ENCODE measurements at regions not wholly inside any gene's neighbourhood (a gene's known extent, or its start where the extent isn't known, plus 50 kb on each side); places are given as distances from the start of the nearest gene placed in this dataset.
"Not testable (repeated sequence)": the region's sequence is repeated elsewhere in the genome, so short reads cannot be mapped to it uniquely, and the experiment has no call there.

GRCh38 chr3:139121513-139122220, 77.0 kb upstream of the PRR23C start:
- Histone ChIP-seq H3K36me3 (replicated peaks; ENCODE audit: control insufficient read depth, insufficient read depth, low read length) (no peaks in the 10 kb centered on the region), H3K4me3 (ENCODE audit: insufficient read depth, low read depth, low read length) (no peak overlapping the region), H3K27me3 (ENCODE audit: control insufficient read depth, insufficient read depth, low read length) (no peaks in the 10 kb centered on the region; the same call in 1 of the 2 replicates)
- DNase-seq, result no peak

GRCh38 chr3:139122221-139122581, 77.5 kb upstream of the PRR23C start:
- no peaks in the 10 kb centered on the region for H3K36me3 ChIP-seq (replicated peaks; ENCODE audit: control insufficient read depth, insufficient read depth, low read length)
- DNase-seq, result no peak
- H3K27me3 ChIP-seq (ENCODE audit: control insufficient read depth, insufficient read depth, low read length), result no peaks in the 10 kb centered on the region; the same call in 1 of the 2 replicates
- no peak overlapping the region for H3K4me3 ChIP-seq (ENCODE audit: insufficient read depth, low read depth, low read length)

- no peaks in the 10 kb centered on the region for H3K36me3 ChIP-seq (replicated peaks; ENCODE audit: control insufficient read depth, insufficient read depth, low read length)
- no peak overlapping the region for H3K4me3 ChIP-seq (ENCODE audit: insufficient read depth, low read depth, low read length)
- no peak for DNase-seq
- H3K27me3 ChIP-seq (ENCODE audit: control insufficient read depth, insufficient read depth, low read length), result no peaks in the 10 kb centered on the region; the same call in 1 of the 2 replicates
Observed at GRCh38 chr3:139122612-139123011, 77.9 kb upstream of the PRR23C start.

GRCh38 chr3:139123377-139124095, 78.8 kb upstream of the PRR23C start:
- H3K36me3 ChIP-seq (replicated peaks; ENCODE audit: control insufficient read depth, insufficient read depth, low read length), result no peaks in the 10 kb centered on the region
- H3K27me3 ChIP-seq (ENCODE audit: control insufficient read depth, insufficient read depth, low read length), result no peaks in the 10 kb centered on the region; the same call in 1 of the 2 replicates

GRCh38 chr3:139124197-139124596, 79.5 kb upstream of the PRR23C start:
- DNase-seq, result no peak
- Histone ChIP-seq H3K27me3 (ENCODE audit: control insufficient read depth, insufficient read depth, low read length) (no peaks in the 10 kb centered on the region; the same call in 1 of the 2 replicates), H3K36me3 (replicated peaks; ENCODE audit: control insufficient read depth, insufficient read depth, low read length) (no peaks in the 10 kb centered on the region), H3K4me3 (ENCODE audit: insufficient read depth, low read depth, low read length) (no peak overlapping the region)

More at GRCh38 chr3:139123377-139124095, 78.8 kb upstream of the PRR23C start:
- H3K4me3 ChIP-seq (ENCODE audit: insufficient read depth, low read depth, low read length), result no peak overlapping the region
- no peak for DNase-seq

- Histone ChIP-seq H3K36me3 (replicated peaks; ENCODE audit: control insufficient read depth, insufficient read depth, low read length) (no peaks in the 10 kb centered on the region), H3K4me3 (ENCODE audit: insufficient read depth, low read depth, low read length) (no peak overlapping the region), H3K27me3 (ENCODE audit: control insufficient read depth, insufficient read depth, low read length) (no peaks in the 10 kb centered on the region; the same call in 1 of the 2 replicates)
- no peak for DNase-seq
Observed at GRCh38 chr3:139127101-139127500, 82.4 kb upstream of the PRR23C start.

- not testable (repeated sequence) for H3K36me3 ChIP-seq (replicated peaks; ENCODE audit: control insufficient read depth, insufficient read depth, low read length); H3K27me3 ChIP-seq (ENCODE audit: control insufficient read depth, insufficient read depth, low read length); DNase-seq; H3K4me3 ChIP-seq (ENCODE audit: insufficient read depth, low read depth, low read length)
Observed at GRCh38 chr3:139127629-139128028, 82.9 kb upstream of the PRR23C start.

GRCh38 chr3:139128803-139129202, 84.1 kb upstream of the PRR23C start:
- DNase-seq, result no peak
- no peaks in the 10 kb centered on the region for H3K36me3 ChIP-seq (replicated peaks; ENCODE audit: control insufficient read depth, insufficient read depth, low read length)
- H3K4me3 ChIP-seq (ENCODE audit: insufficient read depth, low read depth, low read length), result no peak overlapping the region
- H3K27me3 ChIP-seq (ENCODE audit: control insufficient read depth, insufficient read depth, low read length), result no peaks in the 10 kb centered on the region; the same call in 1 of the 2 replicates

- DNase-seq, result no peak
- no peak overlapping the region for H3K4me3 ChIP-seq (ENCODE audit: insufficient read depth, low read depth, low read length)
- no peaks in the 10 kb centered on the region; the same call in 1 of the 2 replicates for H3K27me3 ChIP-seq (ENCODE audit: control insufficient read depth, insufficient read depth, low read length)
- no peaks in the 10 kb centered on the region for H3K36me3 ChIP-seq (replicated peaks; ENCODE audit: control insufficient read depth, insufficient read depth, low read length)
Observed at GRCh38 chr3:139129892-139130291, 85.2 kb upstream of the PRR23C start.

GRCh38 chr3:139130390-139131140, 85.9 kb upstream of the PRR23C start:
- no peaks in the 10 kb centered on the region; the same call in 1 of the 2 replicates for H3K27me3 ChIP-seq (ENCODE audit: control insufficient read depth, insufficient read depth, low read length)
- DNase-seq, result no peak
- no peak overlapping the region for H3K4me3 ChIP-seq (ENCODE audit: insufficient read depth, low read depth, low read length)
- H3K36me3 ChIP-seq (replicated peaks; ENCODE audit: control insufficient read depth, insufficient read depth, low read length), result no peaks in the 10 kb centered on the region

GRCh38 chr3:139131951-139132350, 87.3 kb upstream of the PRR23C start:
- Histone ChIP-seq H3K36me3 (replicated peaks; ENCODE audit: control insufficient read depth, insufficient read depth, low read length) (no peaks in the 10 kb centered on the region), H3K27me3 (ENCODE audit: control insufficient read depth, insufficient read depth, low read length) (no peaks in the 10 kb centered on the region; the same call in 1 of the 2 replicates), H3K4me3 (ENCODE audit: insufficient read depth, low read depth, low read length) (no peak overlapping the region)
- no peak for DNase-seq

GRCh38 chr3:139132976-139133375, 88.3 kb upstream of the PRR23C start:
- H3K4me3 ChIP-seq (ENCODE audit: insufficient read depth, low read depth, low read length), result no peak overlapping the region
- H3K36me3 ChIP-seq (replicated peaks; ENCODE audit: control insufficient read depth, insufficient read depth, low read length), result no peaks in the 10 kb centered on the region
- no peaks in the 10 kb centered on the region; the same call in 1 of the 2 replicates for H3K27me3 ChIP-seq (ENCODE audit: control insufficient read depth, insufficient read depth, low read length)
- no peak for DNase-seq

- no peak overlapping the region for H3K4me3 ChIP-seq (ENCODE audit: insufficient read depth, low read depth, low read length)
- no peak for DNase-seq
- no peaks in the 10 kb centered on the region; the same call in 1 of the 2 replicates for H3K27me3 ChIP-seq (ENCODE audit: control insufficient read depth, insufficient read depth, low read length)
Observed at GRCh38 chr3:139134678-139135372, 90.1 kb upstream of the PRR23C start.

GRCh38 chr3:139135657-139136056, 91.0 kb upstream of the PRR23C start:
- H3K27me3 ChIP-seq (ENCODE audit: control insufficient read depth, insufficient read depth, low read length), result no peaks in the 10 kb centered on the region
- no peaks in the 10 kb centered on the region for H3K36me3 ChIP-seq (replicated peaks; ENCODE audit: control insufficient read depth, insufficient read depth, low read length)
- no peak for DNase-seq
- no peak overlapping the region for H3K4me3 ChIP-seq (ENCODE audit: insufficient read depth, low read depth, low read length)

More at GRCh38 chr3:139134678-139135372, 90.1 kb upstream of the PRR23C start:
- no peaks in the 10 kb centered on the region for H3K36me3 ChIP-seq (replicated peaks; ENCODE audit: control insufficient read depth, insufficient read depth, low read length)

Measured in H7 (cell line).